Transverse colon (tissue), 4 donors: ENCODE measurements at regions not wholly inside any gene's neighbourhood (a gene's known extent, or its start where the extent isn't known, plus 50 kb on each side); places are given as distances from the start of the nearest gene placed in this dataset.

Source experiments
- DNase-seq: peaks from one replicate; pipeline ENCODE4 v3.0.0-alpha.2; 2019
- H3K27ac ChIP-seq, 4 donors: fragments of 200-600 bp; sonication (generic); 2 replicates each; pipeline ENCODE4 v1.5.1; 2016 to 2018; ENCODE audit warnings: inconsistent platforms in 4 of 4
- H3K27me3 ChIP-seq: fragments of 200-600 bp; sonication (generic); 2 replicates; pipeline ENCODE4 v1.5.1; 2017; ENCODE audit warnings: inconsistent platforms
- H3K36me3 ChIP-seq, 4 donors: fragments of 200-600 bp; sonication (generic); 2 replicates each; pipeline ENCODE4 v1.5.1; 2017 to 2019; ENCODE audit warnings: inconsistent platforms in 4 of 4
- H3K4me1 ChIP-seq, 4 donors: fragments of 200-600 bp; sonication (generic); 2 replicates each; pipeline ENCODE4 v1.5.1; 2017 to 2020; ENCODE audit warnings: inconsistent platforms in 4 of 4
- H3K4me3 ChIP-seq, 4 donors: fragments of 200-600 bp; sonication (generic); 1 replicate in 1 of 4; 2 replicates in 3 of 4; pipeline versions ENCODE4 v1.5.1 to v1.6.1; 2017 to 2019; ENCODE audit warnings: inconsistent platforms in 4 of 4
- H3K9me3 ChIP-seq, 2 donors: fragments of 200-600 bp; sonication (generic); 2 replicates each; pipeline ENCODE4 v1.5.1; 2017 to 2019; ENCODE audit warnings: inconsistent platforms in 2 of 2
- CTCF ChIP-seq, 5 experiments: fragments of 200-600 bp in 3 of 5; fragments of 450-650 bp in 2 of 5; sonication (generic) in 3 of 5; IDR thresholded peaks; 1 replicate in 2 of 5; 2 replicates in 3 of 5; pipeline ENCODE4 v1.5.1; 2016 to 2017; ENCODE audit warnings: antibody characterized with exemption in 5 of 5, inconsistent platforms in 3 of 5, mild to moderate bottlenecking in 2 of 5, moderate library complexity in 1 of 5
- EP300 ChIP-seq: sonication (generic); formaldehyde crosslinking; IDR thresholded peaks from one replicate; pipeline ENCODE4 v1.6.1; 2017; ENCODE audit warnings: antibody characterized with exemption, low read depth
- POLR2A ChIP-seq: fragments of 450-650 bp; IDR thresholded peaks from one replicate; pipeline ENCODE4 v1.6.1; 2016; ENCODE audit warnings: antibody characterized with exemption, mild to moderate bottlenecking, moderate library complexity
- POLR2AphosphoS5 ChIP-seq, 3 donors: sonication (generic); formaldehyde crosslinking; IDR thresholded peaks; one replicate each; pipeline ENCODE4 v1.6.1; 2016; ENCODE audit warnings: antibody characterized with exemption in 3 of 3
- WGBS, 2 donors: methylation state at CpG; one replicate each; pipeline ENCODE4 v1.1.5; 2018; ENCODE audit warnings: low coverage in 1 of 2; 5-methylcytosine and 5-hydroxymethylcytosine counted together
- in situ Hi-C, 4 donors: fragments of 200-750 bp; cut with MboI; loops; one replicate each; pipeline versions ENCODE4 v1.15.0 to v1.15.1; 2017; ENCODE audit warnings: low sequenced_read_pairs in 3 of 4, low pct_ligation_motif_present in 1 of 4, low pct_unique_long_range_greater_than_20kb in 1 of 4
- intact Hi-C: fragments of 100-400 bp; cut with DNase I; formaldehyde crosslinking; loops from one replicate; pipeline ENCODE4 v1.15.1; 2023; ENCODE audit warnings: low total_unique reads

- Histone ChIP-seq H3K9me3 (no peaks in the 10 kb centered on the region), H3K4me1 (peaks cover 0 to 15% (median 5%) of the 10 kb centered on the region in 4 donors), H3K36me3 (no peaks in the 10 kb centered on the region), H3K27ac (no peak overlapping the region), H3K27me3 (no peaks in the 10 kb centered on the region), H3K4me3 (no peak overlapping the region)
- DNase-seq, result no peak
- intact Hi-C loops (no loop called here), in situ Hi-C loops (no loop called here)
- WGBS, 2 donors, result 76 to 81% methylated on average over 5 of the region's 5 CpGs
- TF ChIP-seq POLR2A (no peak), POLR2AphosphoS5 (IDR thresholded peaks at IDR 0.05) (no peak), CTCF (IDR thresholded peaks at IDR 0.05) (no peak), EP300 (no peak)
Measured at GRCh38 chr6:71406865-71407860, 118.6 kb downstream of the OGFRL1 start.

- intact Hi-C loops (no loop called here), in situ Hi-C loops (no loop called here)
- H3K4me3 ChIP-seq, result no peak overlapping the region
- 80 to 92% methylated on average over 1 of the region's 1 CpG for WGBS, 2 donors
- H3K4me1 ChIP-seq, result peaks cover 0 to 26% (median 6%) of the 10 kb centered on the region in 4 donors
- no peak overlapping the region for H3K27ac ChIP-seq
- no peaks in the 10 kb centered on the region for H3K9me3 ChIP-seq
- no peaks in the 10 kb centered on the region for H3K27me3 ChIP-seq
- H3K36me3 ChIP-seq, result no peaks in the 10 kb centered on the region
- TF ChIP-seq EP300, result no peak
- DNase-seq, result no peak
Measured at GRCh38 chr6:71408787-71409723, 120.4 kb downstream of the OGFRL1 start.

GRCh38 chr6:71410164-71410566 lies 121.6 kb downstream of the OGFRL1 start:
- H3K4me1 ChIP-seq, result peaks cover 0 to 26% (median 5%) of the 10 kb centered on the region in 4 donors
- 67 to 83% methylated on average over 4 of the region's 4 CpGs for WGBS, 2 donors
- no peak for TF ChIP-seq POLR2A
- no peak for TF ChIP-seq EP300
- no peak for TF ChIP-seq POLR2AphosphoS5 (IDR thresholded peaks at IDR 0.05)
- no peak for TF ChIP-seq CTCF (IDR thresholded peaks at IDR 0.05)
- no peaks in the 10 kb centered on the region for H3K36me3 ChIP-seq
- in situ Hi-C loops (no loop called here), intact Hi-C loops (no loop called here)
- no peaks in the 10 kb centered on the region for H3K27me3 ChIP-seq
- DNase-seq, result no peak
- H3K4me3 ChIP-seq, result no peak overlapping the region
- no peak overlapping the region for H3K27ac ChIP-seq
- no peaks in the 10 kb centered on the region for H3K9me3 ChIP-seq

GRCh38 chr6:71410681-71411080 lies 122.1 kb downstream of the OGFRL1 start:
- peaks cover 0 to 26% (median 5%) of the 10 kb centered on the region in 4 donors for H3K4me1 ChIP-seq
- H3K27ac ChIP-seq, result no peak overlapping the region
- TF ChIP-seq POLR2AphosphoS5 (IDR thresholded peaks at IDR 0.05), result no peak
- no peak for TF ChIP-seq EP300
- no peak for TF ChIP-seq CTCF (IDR thresholded peaks at IDR 0.05)
- no peak for TF ChIP-seq POLR2A
- no peaks in the 10 kb centered on the region for H3K36me3 ChIP-seq
- in situ Hi-C loops, result no loop called here
- no peaks in the 10 kb centered on the region for H3K9me3 ChIP-seq
- no peak for DNase-seq
- H3K4me3 ChIP-seq, result no peak overlapping the region
- intact Hi-C loops, result no loop called here
- 90% methylated on average over 1 of the region's 1 CpG; no CpG with 5 or more reads in 1 of the 2 donors for WGBS, 2 donors
- H3K27me3 ChIP-seq, result no peaks in the 10 kb centered on the region
